IMR-90 (cell line): ENCODE measurements at regions not wholly inside any gene's neighbourhood (a gene's known extent, or its start where the extent isn't known, plus 50 kb on each side); places are given as distances from the start of the nearest gene placed in this dataset.
"Not testable (repeated sequence)": the region's sequence is repeated elsewhere in the genome, so short reads cannot be mapped to it uniquely, and the experiment has no call there.

Source experiments
- ATAC-seq: fragments of 200-7000 bp; cut with Tn5 transposase; 2 replicates; pipeline ENCODE4 v1.9.1; 2020; ENCODE audit warnings: low read depth, mild to moderate bottlenecking, moderate library complexity
- BruUV-seq: library from RNA; stranded (reverse); fragments of 400-500 nt; replicated peaks from 2 replicates; lab custom pipeline; 2021; lab: Mats Ljungman, UMichigan
- CTCF ChIA-PET: fragments of 300-600 bp; formaldehyde crosslinking; extraction: SDS; loops from one replicate; lab custom pipeline; 2021; ENCODE audit warnings: antibody characterized with exemption; lab: Yijun Ruan, JAX
- POLR2A ChIA-PET: fragments of 300-600 bp; sonication (Branson Sonifier 250); formaldehyde crosslinking; loops from one replicate; lab custom pipeline; 2022; ENCODE audit warnings: antibody characterized with exemption; ENCODE audit not compliant: unreplicated experiment; lab: Charles Lee
- DNase-seq: peaks from one replicate; pipeline ENCODE4 v3.0.0; 2013
- H2AFZ ChIP-seq: replicated peaks from 2 replicates; pipeline ENCODE3; 2013; ENCODE audit warnings: low read length, mild to moderate bottlenecking; ENCODE audit not compliant: poor library complexity
- H2AK5ac ChIP-seq: 2 replicates; pipeline ENCODE4 v1.6.1; 2013; ENCODE audit warnings: low read depth, low read length, inconsistent platforms
- H2AK9ac ChIP-seq: replicated peaks from 2 replicates; pipeline ENCODE3; 2013; ENCODE audit warnings: mild to moderate bottlenecking, low read depth, low read length, moderate library complexity; ENCODE audit not compliant: poor library complexity
- H2BK120ac ChIP-seq: 2 replicates; pipeline ENCODE4 v1.6.1; 2013; ENCODE audit warnings: low read depth, low read length, inconsistent platforms
- H2BK15ac ChIP-seq: 3 replicates; pipeline ENCODE4 v1.6.1; 2013; ENCODE audit warnings: low read depth, low read length, inconsistent platforms
- H2BK20ac ChIP-seq: 2 replicates; pipeline ENCODE4 v1.6.1; 2013; ENCODE audit warnings: low read depth, mild to moderate bottlenecking, inconsistent platforms, low read length, moderate library complexity
- H2BK5ac ChIP-seq: 2 replicates; pipeline ENCODE4 v1.6.1; 2013; ENCODE audit warnings: mild to moderate bottlenecking, low read depth, low read length, inconsistent platforms; ENCODE audit not compliant: poor library complexity, severe bottlenecking
- H3K14ac ChIP-seq: replicated peaks from 2 replicates; pipeline ENCODE4 v1.6.1; 2013; ENCODE audit warnings: low read depth, low read length, inconsistent platforms
- H3K18ac ChIP-seq: 2 replicates; pipeline ENCODE4 v1.6.1; 2013; ENCODE audit warnings: low read depth, low read length, control low read depth
- H3K23ac ChIP-seq: 2 replicates; pipeline ENCODE4 v1.6.1; 2013; ENCODE audit warnings: low read depth, low read length, inconsistent platforms
- H3K27ac ChIP-seq: 2 replicates; pipeline ENCODE4 v1.5.1; 2013; ENCODE audit warnings: mild to moderate bottlenecking, control low read depth, low read length; ENCODE audit not compliant: insufficient read depth
- H3K27me3 ChIP-seq: 2 replicates; pipeline ENCODE4 v1.6.1; 2013; ENCODE audit warnings: low read length; ENCODE audit not compliant: control insufficient read depth, insufficient read depth
- H3K36me3 ChIP-seq: 2 replicates; pipeline ENCODE4 v1.6.1; 2013; ENCODE audit warnings: low read length, mixed read lengths; ENCODE audit not compliant: control insufficient read depth, insufficient read depth
- H3K4ac ChIP-seq: 2 replicates; pipeline ENCODE4 v1.6.1; 2013; ENCODE audit warnings: low read depth, low read length, inconsistent platforms
- H3K4me1 ChIP-seq: 2 replicates; pipeline ENCODE4 v1.6.1; 2013; ENCODE audit warnings: low read length, mixed read lengths; ENCODE audit not compliant: control insufficient read depth, insufficient read depth
- H3K4me2 ChIP-seq: 2 replicates; pipeline ENCODE4 v1.6.1; 2013; ENCODE audit warnings: low read depth, mild to moderate bottlenecking, control low read depth, low read length, moderate library complexity
- H3K4me3 ChIP-seq: 2 replicates; pipeline ENCODE4 v1.5.1; 2013; ENCODE audit warnings: low read depth, mild to moderate bottlenecking, control low read depth, low read length, moderate library complexity; ENCODE audit not compliant: insufficient read depth
- H3K56ac ChIP-seq: 2 replicates; pipeline ENCODE4 v1.6.1; 2013; ENCODE audit warnings: low read length, inconsistent platforms; ENCODE audit not compliant: insufficient read depth; ENCODE audit errors: extremely low read depth
- H3K79me1 ChIP-seq, 2 experiments: 2 replicates each; pipeline ENCODE4 v1.6.1; 2013; ENCODE audit warnings: low read length in 2 of 2, inconsistent platforms in 1 of 2, low read depth in 1 of 2
- H3K9ac ChIP-seq: 2 replicates; pipeline ENCODE4 v1.6.1; 2013; ENCODE audit warnings: low read depth, low read length, control low read depth
- H3K9me1 ChIP-seq: 2 replicates; pipeline ENCODE4 v1.6.1; 2013; ENCODE audit warnings: low read length, inconsistent platforms; ENCODE audit not compliant: insufficient read depth
- H3K9me3 ChIP-seq: 2 replicates; pipeline ENCODE4 v1.6.1; 2013; ENCODE audit warnings: low read length; ENCODE audit not compliant: control insufficient read depth, insufficient read depth
- H4K20me1 ChIP-seq: 2 replicates; pipeline ENCODE4 v1.6.1; 2013; ENCODE audit warnings: low read length, inconsistent platforms; ENCODE audit not compliant: insufficient read depth
- H4K5ac ChIP-seq: 2 replicates; pipeline ENCODE4 v1.6.1; 2013; ENCODE audit warnings: mild to moderate bottlenecking, low read depth, low read length, control low read depth
- H4K8ac ChIP-seq, 2 experiments: 2 replicates each; pipeline ENCODE4 v1.6.1; 2013; ENCODE audit warnings: low read depth in 2 of 2, low read length in 2 of 2, control low read depth in 1 of 2, inconsistent platforms in 1 of 2
- H4K91ac ChIP-seq: 2 replicates; pipeline ENCODE4 v1.6.1; 2013; ENCODE audit warnings: low read depth, low read length, inconsistent platforms; ENCODE audit not compliant: insufficient read depth
- WGBS, 2 experiments: methylation state at CpG; one replicate each; pipeline versions ENCODE4 v1.1.5 to v1.1.7; 2013; ENCODE audit warnings: missing lambda C conversion rate in 2 of 2; ENCODE audit not compliant: insufficient read length in 1 of 2; ENCODE audit errors: extremely low coverage in 2 of 2; 5-methylcytosine and 5-hydroxymethylcytosine counted together
- dilution Hi-C: fragments of 300-500 bp; cut with HindIII; formaldehyde crosslinking; loops from one replicate; pipeline ENCODE4 v1.14.3; 2018; ENCODE audit warnings: low sequenced_read_pairs; ENCODE audit not compliant: unreplicated experiment
- in situ Hi-C: fragments of 300-500 bp; cut with MboI; formaldehyde crosslinking; loops from 3 replicates; pipeline ENCODE4 v1.14.3; 2019; ENCODE audit warnings: low sequenced_read_pairs, inconsistent platforms, mixed read lengths
- intact Hi-C: fragments of 100-400 bp; cut with micrococcal nuclease; formaldehyde crosslinking; loops from 2 replicates; pipeline ENCODE4 v1.10.0; 2022

DNA sequence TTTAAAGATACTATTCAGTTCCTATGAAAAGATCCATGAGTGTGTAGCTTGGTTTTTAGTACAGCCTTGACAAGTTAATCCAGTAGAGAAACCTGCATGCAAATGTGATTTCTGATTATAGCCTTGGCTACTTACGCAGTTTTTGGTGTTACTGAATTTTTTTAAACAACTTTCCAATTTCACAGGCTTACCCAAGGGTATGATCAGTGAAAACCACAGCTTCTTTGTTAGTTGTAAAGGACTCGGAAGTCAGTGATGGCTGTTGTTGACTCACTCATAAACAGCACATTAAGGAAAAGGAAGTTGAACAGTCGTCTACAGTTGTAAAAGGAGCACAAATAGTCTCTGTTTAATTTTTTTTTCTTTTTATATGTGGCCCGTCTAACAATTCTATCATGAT, 924.6 kb upstream of the ADAMTS5 start:
- H3K36me3 ChIP-seq, H3K23ac ChIP-seq, H3K4ac ChIP-seq, H2AK5ac ChIP-seq, H3K4me1 ChIP-seq, H2BK120ac ChIP-seq, H2BK5ac ChIP-seq, H4K20me1 ChIP-seq, H2AK9ac ChIP-seq, H3K9ac ChIP-seq, H2BK20ac ChIP-seq, BruUV-seq, H3K9me3 ChIP-seq, POLR2A ChIA-PET, H4K5ac ChIP-seq, H3K14ac ChIP-seq, H3K56ac ChIP-seq, H3K4me3 ChIP-seq, H4K91ac ChIP-seq, intact Hi-C loops, H4K8ac ChIP-seq, H3K18ac ChIP-seq, H3K4me2 ChIP-seq, in situ Hi-C loops, H3K9me1 ChIP-seq, H2AFZ ChIP-seq, H3K27me3 ChIP-seq, dilution Hi-C loops, H2BK15ac ChIP-seq, H3K79me1 ChIP-seq, H3K27ac ChIP-seq: not testable (repeated sequence)
- CTCF ChIA-PET, result interaction anchor here (0.7 kb wide), 1 partner anchor 1012 kb away, joined by 3 read pairs; no protein-coding TSS in a partner anchor
- peak; percentile 45 for DNase-seq
- WGBS, 2 experiments, result no CpG with 5 or more reads among the region's 4 CpGs
- peak; percentile 68 for ATAC-seq

DNA sequence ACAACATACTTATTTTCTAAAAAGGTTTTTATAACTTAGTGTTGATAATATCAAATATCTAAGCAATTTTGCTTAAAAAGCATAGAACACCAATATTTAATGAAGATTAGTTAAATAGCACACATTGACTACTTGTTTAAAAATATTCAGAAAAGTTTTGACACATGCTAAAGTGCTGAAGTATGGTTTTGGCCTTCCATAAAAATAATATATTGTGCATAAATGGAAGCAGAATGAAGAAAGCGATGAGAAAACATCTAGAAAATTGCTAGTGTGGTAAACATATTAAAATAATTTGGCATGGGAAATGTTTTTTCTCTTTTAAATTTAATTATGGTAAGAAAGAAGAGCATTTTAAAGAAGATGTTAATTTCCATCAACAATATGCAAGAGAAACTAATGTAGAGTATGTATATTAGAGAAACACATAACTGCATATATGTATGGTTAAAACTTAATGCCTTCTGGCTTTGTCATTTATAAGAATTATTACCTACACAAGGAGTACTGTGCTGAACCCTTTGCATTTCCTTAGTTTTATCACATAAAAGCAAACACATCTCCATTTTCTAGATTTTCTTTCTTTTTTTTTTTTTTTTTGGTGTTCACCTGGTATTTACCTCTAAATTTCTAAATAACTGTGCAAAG, 921.0 kb upstream of the ADAMTS5 start:
- H2BK20ac ChIP-seq, H4K20me1 ChIP-seq, intact Hi-C loops, H2BK120ac ChIP-seq, H3K4ac ChIP-seq, CTCF ChIA-PET, H3K9ac ChIP-seq, DNase-seq, H2BK15ac ChIP-seq, H2AK5ac ChIP-seq, POLR2A ChIA-PET, H3K4me3 ChIP-seq, H2AFZ ChIP-seq, in situ Hi-C loops, dilution Hi-C loops, H3K4me1 ChIP-seq, H3K27ac ChIP-seq, H3K56ac ChIP-seq, H3K9me3 ChIP-seq, H3K4me2 ChIP-seq, H2BK5ac ChIP-seq, H3K27me3 ChIP-seq, H3K18ac ChIP-seq, H4K91ac ChIP-seq, H3K23ac ChIP-seq, ATAC-seq, H3K36me3 ChIP-seq, H2AK9ac ChIP-seq, H4K5ac ChIP-seq, H3K9me1 ChIP-seq, H4K8ac ChIP-seq, BruUV-seq, H3K14ac ChIP-seq, H3K79me1 ChIP-seq: not testable (repeated sequence)
- no CpG with 5 or more reads among the region's 1 CpG for WGBS, 2 experiments
